Fibroblast of lung (primary cell): ENCODE measurements at regions not wholly inside any gene's neighbourhood (a gene's known extent, or its start where the extent isn't known, plus 50 kb on each side); places are given as distances from the start of the nearest gene placed in this dataset.

Source experiments
- DNase-seq, 2 donors: peaks; one replicate each; pipeline versions ENCODE4 v3.0.0 to v3.0.0-alpha.2; 2010; ENCODE audit warnings: low read depth in 2 of 2
- H2AFZ ChIP-seq: 2 replicates; pipeline ENCODE4 v1.5.1; 2012; ENCODE audit warnings: low read length, control low read depth, inconsistent platforms
- H3K27ac ChIP-seq: 2 replicates; pipeline ENCODE4 v1.5.1; 2011; ENCODE audit warnings: low read length, control low read depth; ENCODE audit not compliant: insufficient read depth
- H3K27me3 ChIP-seq: 2 replicates; pipeline ENCODE4 v1.5.1; 2011; ENCODE audit warnings: mild to moderate bottlenecking, low read length; ENCODE audit not compliant: control insufficient read depth, insufficient read depth
- H3K36me3 ChIP-seq: 2 replicates; pipeline ENCODE4 v1.5.1; 2011; ENCODE audit warnings: low read length; ENCODE audit not compliant: control insufficient read depth, insufficient read depth
- H3K4me1 ChIP-seq: 2 replicates; pipeline ENCODE4 v1.5.1; 2011; ENCODE audit warnings: low read length; ENCODE audit not compliant: control insufficient read depth, insufficient read depth; ENCODE audit errors: extremely low read depth
- H3K4me2 ChIP-seq: 2 replicates; pipeline ENCODE4 v1.5.1; 2011; ENCODE audit warnings: low read length, control low read depth; ENCODE audit not compliant: insufficient read depth; ENCODE audit errors: extremely low read depth
- H3K4me3 ChIP-seq, 4 experiments: fragments of 200-600 bp in 1 of 4; sonication (generic) in 1 of 4; replicated peaks in 1 of 4; 2 replicates each; pipeline ENCODE4 v1.5.1; 2011 to 2016; ENCODE audit warnings: low read length in 4 of 4, low read depth in 3 of 4, mild to moderate bottlenecking in 3 of 4, control low read depth in 2 of 4, inconsistent platforms in 1 of 4, mixed read lengths in 1 of 4; ENCODE audit not compliant: insufficient read depth in 1 of 4; ENCODE audit errors: control extremely low read depth in 1 of 4
- H3K79me2 ChIP-seq: 2 replicates; pipeline ENCODE4 v1.5.1; 2012; ENCODE audit warnings: mild to moderate bottlenecking, low read length, inconsistent platforms; ENCODE audit not compliant: control insufficient read depth, insufficient read depth
- H3K9ac ChIP-seq: 2 replicates; pipeline ENCODE4 v1.5.1; 2011; ENCODE audit warnings: mild to moderate bottlenecking, low read length, control low read depth; ENCODE audit not compliant: insufficient read depth
- H3K9me3 ChIP-seq: 2 replicates; pipeline ENCODE4 v1.5.1; 2012; ENCODE audit warnings: low read depth, low read length; ENCODE audit not compliant: control insufficient read depth, insufficient read depth
- H4K20me1 ChIP-seq: 2 replicates; pipeline ENCODE4 v1.5.1; 2011; ENCODE audit warnings: low read length; ENCODE audit not compliant: control insufficient read depth, insufficient read depth; ENCODE audit errors: extremely low read depth
- EZH2 ChIP-seq: IDR thresholded peaks from 2 replicates; pipeline ENCODE4 v1.5.1; 2012; ENCODE audit warnings: low read length, control low read depth, mild to moderate bottlenecking; ENCODE audit errors: missing control alignments
- TF ChIP-seq, protein P1 (sequence below), 2 donors: IDR thresholded peaks in 1 of 2; conservative IDR thresholded peaks in 1 of 2; 1 replicate in 1 of 2; 2 replicates in 1 of 2; pipeline ENCODE4 v1.5.1; 2011 to 2012; ENCODE audit warnings: low read length in 2 of 2, control low read depth in 1 of 2, inconsistent platforms in 1 of 2, low read depth in 1 of 2, mild to moderate bottlenecking in 1 of 2

DNA sequence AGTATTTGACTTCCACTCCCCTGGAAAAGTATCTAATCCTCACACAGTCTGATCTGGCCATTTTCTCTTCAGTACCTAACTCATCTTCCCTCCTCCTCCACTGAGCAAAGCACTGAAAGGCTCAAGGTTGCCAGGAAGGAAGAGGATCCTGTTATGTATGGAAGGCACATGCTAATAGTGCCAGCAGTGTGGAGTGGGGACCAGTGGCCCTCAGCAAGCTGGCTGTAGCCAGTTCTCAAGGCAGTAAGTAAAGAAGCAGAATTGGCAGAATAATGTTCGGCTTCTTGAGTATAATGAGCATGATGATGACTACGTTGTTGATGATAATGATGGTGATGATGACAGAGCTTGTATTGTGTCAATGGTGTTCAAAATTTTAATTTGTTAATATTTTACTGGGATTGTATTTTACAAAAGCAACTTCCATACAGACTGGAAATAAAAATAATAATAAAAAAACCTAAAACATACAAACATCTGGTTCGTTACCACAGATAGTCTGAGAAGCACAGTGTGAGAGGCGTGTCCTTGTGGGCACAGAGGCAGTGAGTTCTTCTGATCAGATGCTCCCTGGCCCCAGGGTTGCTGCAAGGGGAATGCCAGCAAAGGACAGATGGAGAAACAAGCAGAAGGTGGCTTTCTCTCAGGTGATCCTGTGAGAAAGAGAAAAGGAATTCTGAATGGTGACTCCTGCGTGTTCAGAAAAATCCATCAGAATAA is 528.8 kb downstream of the CMPK2 start:
- Histone ChIP-seq H3K4me1 (no peaks in the 10 kb centered on the region), H2AFZ (no peak overlapping the region), H3K27ac (no peak overlapping the region), H3K4me2 (no peak overlapping the region), H3K79me2 (no peaks in the 10 kb centered on the region), H3K9me3 (no peaks in the 10 kb centered on the region), H3K36me3 (no peaks in the 10 kb centered on the region), H3K9ac (no peak overlapping the region), H3K4me3 (no peak overlapping the region), H3K27me3 (no peaks in the 10 kb centered on the region), H4K20me1 (no peaks in the 10 kb centered on the region)
- no peak for DNase-seq
- TF ChIP-seq, protein P1, sequence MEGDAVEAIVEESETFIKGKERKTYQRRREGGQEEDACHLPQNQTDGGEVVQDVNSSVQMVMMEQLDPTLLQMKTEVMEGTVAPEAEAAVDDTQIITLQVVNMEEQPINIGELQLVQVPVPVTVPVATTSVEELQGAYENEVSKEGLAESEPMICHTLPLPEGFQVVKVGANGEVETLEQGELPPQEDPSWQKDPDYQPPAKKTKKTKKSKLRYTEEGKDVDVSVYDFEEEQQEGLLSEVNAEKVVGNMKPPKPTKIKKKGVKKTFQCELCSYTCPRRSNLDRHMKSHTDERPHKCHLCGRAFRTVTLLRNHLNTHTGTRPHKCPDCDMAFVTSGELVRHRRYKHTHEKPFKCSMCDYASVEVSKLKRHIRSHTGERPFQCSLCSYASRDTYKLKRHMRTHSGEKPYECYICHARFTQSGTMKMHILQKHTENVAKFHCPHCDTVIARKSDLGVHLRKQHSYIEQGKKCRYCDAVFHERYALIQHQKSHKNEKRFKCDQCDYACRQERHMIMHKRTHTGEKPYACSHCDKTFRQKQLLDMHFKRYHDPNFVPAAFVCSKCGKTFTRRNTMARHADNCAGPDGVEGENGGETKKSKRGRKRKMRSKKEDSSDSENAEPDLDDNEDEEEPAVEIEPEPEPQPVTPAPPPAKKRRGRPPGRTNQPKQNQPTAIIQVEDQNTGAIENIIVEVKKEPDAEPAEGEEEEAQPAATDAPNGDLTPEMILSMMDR (conservative IDR thresholded peaks at IDR 0.05 in 1 of 2, IDR thresholded peaks at IDR 0.05 in 1 of 2; ENCODE audit: low read depth in 1 of 2, low read length in 2 of 2): no peak
- TF ChIP-seq EZH2: no peak

DNA sequence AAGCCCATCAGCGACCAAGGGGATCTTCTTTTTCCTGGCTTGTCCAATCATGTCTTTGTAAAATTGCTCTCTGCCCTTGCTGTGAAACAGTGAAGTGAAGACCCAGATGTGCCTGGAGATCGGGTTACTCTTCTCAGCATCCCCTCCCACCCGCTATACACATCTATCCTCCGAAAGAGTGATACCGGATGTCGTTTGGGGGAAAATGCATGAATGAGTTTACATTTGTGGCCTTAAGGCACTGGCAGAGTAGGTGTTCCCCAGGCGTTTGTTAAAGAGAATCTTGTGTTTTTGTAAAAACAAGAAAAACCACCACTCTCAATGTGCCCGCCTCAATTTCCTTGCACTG is 528.3 kb downstream of the CMPK2 start:
- no peaks in the 10 kb centered on the region for H3K79me2 ChIP-seq
- no peak for TF ChIP-seq EZH2
- TF ChIP-seq, protein P1 (conservative IDR thresholded peaks at IDR 0.05 in 1 of 2, IDR thresholded peaks at IDR 0.05 in 1 of 2; ENCODE audit: low read depth in 1 of 2, low read length in 2 of 2): no peak
- H3K9ac ChIP-seq: no peak overlapping the region
- H2AFZ ChIP-seq: no peak overlapping the region
- H3K27me3 ChIP-seq: no peaks in the 10 kb centered on the region
- H4K20me1 ChIP-seq: no peaks in the 10 kb centered on the region
- no peak overlapping the region for H3K4me2 ChIP-seq
- no peaks in the 10 kb centered on the region for H3K36me3 ChIP-seq
- DNase-seq: no peak
- H3K27ac ChIP-seq: no peak overlapping the region
- no peaks in the 10 kb centered on the region for H3K9me3 ChIP-seq
- no peak overlapping the region for H3K4me3 ChIP-seq
- H3K4me1 ChIP-seq: no peaks in the 10 kb centered on the region

DNA sequence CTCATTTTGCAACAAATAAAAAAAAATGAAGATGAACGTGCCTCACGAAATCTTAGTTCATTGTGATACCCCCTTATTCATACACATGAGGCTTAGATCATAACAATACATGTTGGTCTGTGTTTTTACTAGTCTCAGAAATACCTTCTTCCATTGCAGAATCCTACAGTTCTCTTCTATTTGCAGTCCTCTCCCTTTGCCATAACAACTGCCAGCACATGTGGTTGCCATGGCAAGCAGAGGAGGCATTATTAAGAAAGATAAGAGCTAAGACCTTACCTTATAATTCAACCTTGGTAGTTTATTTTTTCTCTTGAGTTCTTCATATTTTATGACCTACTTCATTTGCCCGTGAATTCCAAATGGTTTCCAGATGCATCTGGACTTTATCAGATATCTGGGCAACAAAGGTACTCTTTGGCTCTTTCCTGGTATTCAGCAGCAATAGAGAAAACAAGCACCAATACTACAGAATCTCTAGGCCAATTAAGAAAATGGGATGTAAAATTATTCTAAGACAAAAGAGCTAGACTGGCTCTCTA is 524.0 kb downstream of the CMPK2 start:
- no peaks in the 10 kb centered on the region for H3K4me1 ChIP-seq
- no peak overlapping the region for H3K9ac ChIP-seq
- H3K79me2 ChIP-seq: no peaks in the 10 kb centered on the region
- DNase-seq: no peak
- H3K9me3 ChIP-seq: no peaks in the 10 kb centered on the region
- no peaks in the 10 kb centered on the region for H3K36me3 ChIP-seq
- no peak overlapping the region for H3K4me3 ChIP-seq
- H3K4me2 ChIP-seq: no peak overlapping the region
- H4K20me1 ChIP-seq: no peaks in the 10 kb centered on the region
- H3K27me3 ChIP-seq: no peaks in the 10 kb centered on the region
- TF ChIP-seq, protein P1 (conservative IDR thresholded peaks at IDR 0.05 in 1 of 2, IDR thresholded peaks at IDR 0.05 in 1 of 2; ENCODE audit: low read depth in 1 of 2, low read length in 2 of 2): no peak
- TF ChIP-seq EZH2: no peak
- no peak overlapping the region for H3K27ac ChIP-seq
- H2AFZ ChIP-seq: no peak overlapping the region
